ENCODE measurements at regions not wholly inside any gene's neighbourhood (a gene's known extent, or its start where the extent isn't known, plus 50 kb on each side); places are given as distances from the start of the nearest gene placed in this dataset.
"Not testable (repeated sequence)": the region's sequence is repeated elsewhere in the genome, so short reads cannot be mapped to it uniquely, and the experiment has no call there.

GRCh38 chr6:144361016-144361415 is 75.9 kb downstream of the UTRN start:
- Histone ChIP-seq H3K27ac (peak overlapping the region in 1 of 2 donors; percentile 32), H3K4me1 (peaks cover 0 to 44% of the 10 kb centered on the region in 2 donors), H3K36me3 (no peaks in the 10 kb centered on the region), H3K27me3 (no peaks in the 10 kb centered on the region), H3K4me3 (no peak overlapping the region), H3K9me3 (no peaks in the 10 kb centered on the region)
- TF ChIP-seq CTCF (IDR thresholded peaks at IDR 0.05) = no peak
- DNase-seq (ENCODE audit: low spot score) = no peak

- peak overlapping the region in 1 of 2 donors; percentile 9 for H3K27ac ChIP-seq
- no peaks in the 10 kb centered on the region for H3K9me3 ChIP-seq
- H3K27me3 ChIP-seq = no peaks in the 10 kb centered on the region
- no peak for DNase-seq (ENCODE audit: low spot score)
- H3K4me3 ChIP-seq = no peak overlapping the region
- H3K4me1 ChIP-seq = peaks cover 0 to 44% of the 10 kb centered on the region in 2 donors
- no peak for TF ChIP-seq CTCF (IDR thresholded peaks at IDR 0.05)
- H3K36me3 ChIP-seq = no peaks in the 10 kb centered on the region
Observed at GRCh38 chr6:144362042-144363018, 77.2 kb downstream of the UTRN start.

GRCh38 chr6:144364208-144364720 is 79.1 kb downstream of the UTRN start:
- DNase-seq (ENCODE audit: low spot score) = no peak
- Histone ChIP-seq H3K36me3 (no peaks in the 10 kb centered on the region), H3K9me3 (no peaks in the 10 kb centered on the region), H3K27ac (peak overlapping the region in 1 of 2 donors; percentile 14), H3K27me3 (no peaks in the 10 kb centered on the region), H3K4me3 (no peak overlapping the region), H3K4me1 (peaks cover 0 to 44% of the 10 kb centered on the region in 2 donors)
- no peak for TF ChIP-seq CTCF (IDR thresholded peaks at IDR 0.05)

GRCh38 chr6:144364782-144365181 is 79.6 kb downstream of the UTRN start:
- no peak for DNase-seq (ENCODE audit: low spot score)
- no peaks in the 10 kb centered on the region for H3K9me3 ChIP-seq
- peaks cover 0 to 44% of the 10 kb centered on the region in 2 donors for H3K4me1 ChIP-seq
- no peak overlapping the region for H3K4me3 ChIP-seq
- H3K27me3 ChIP-seq = no peaks in the 10 kb centered on the region
- no peaks in the 10 kb centered on the region for H3K36me3 ChIP-seq
- peak overlapping the region in 1 of 2 donors; percentile 14 for H3K27ac ChIP-seq
- no peak for TF ChIP-seq CTCF (IDR thresholded peaks at IDR 0.05)

- no peaks in the 10 kb centered on the region for H3K27me3 ChIP-seq
- no peaks in the 10 kb centered on the region for H3K9me3 ChIP-seq
- H3K27ac ChIP-seq = no peak overlapping the region
- H3K4me1 ChIP-seq = peaks cover 0 to 41% of the 10 kb centered on the region in 2 donors
- H3K36me3 ChIP-seq = no peaks in the 10 kb centered on the region
- no peak for TF ChIP-seq CTCF (IDR thresholded peaks at IDR 0.05)
- no peak for DNase-seq (ENCODE audit: low spot score)
- H3K4me3 ChIP-seq = no peak overlapping the region
Observed at GRCh38 chr6:144365271-144365670, 80.1 kb downstream of the UTRN start.

- H3K27me3 ChIP-seq; DNase-seq (ENCODE audit: low spot score); H3K9me3 ChIP-seq; H3K4me1 ChIP-seq; H3K27ac ChIP-seq; H3K4me3 ChIP-seq; H3K36me3 ChIP-seq: not testable (repeated sequence)
Observed at GRCh38 chr6:144369696-144370095, 84.6 kb downstream of the UTRN start.
